ENCODE measurements at regions not wholly inside any gene's neighbourhood (a gene's known extent, or its start where the extent isn't known, plus 50 kb on each side); places are given as distances from the start of the nearest gene placed in this dataset.

DNA sequence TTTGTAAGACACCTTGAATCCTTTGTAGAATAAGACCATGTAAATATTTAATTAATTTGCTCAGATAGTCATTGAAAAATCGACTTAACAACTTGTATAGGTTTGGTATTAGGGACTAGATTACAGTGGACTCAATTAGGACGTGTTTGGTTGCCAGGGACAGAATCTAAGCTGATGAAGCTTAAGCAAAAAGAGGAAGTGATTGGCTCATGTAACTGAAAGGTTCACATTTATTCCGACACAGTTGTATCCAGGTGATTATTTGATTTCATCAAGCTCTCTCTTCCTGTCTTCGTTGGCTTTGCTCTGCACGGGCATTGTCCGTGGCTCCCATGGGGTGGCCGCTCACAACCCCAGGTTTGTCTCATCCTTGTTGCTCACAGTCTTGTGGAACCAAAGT lies 146.4 kb downstream of the C11orf91 start:
- CTCF ChIA-PET (ENCODE audit: partially characterized antibody): no interaction called here
- no peaks in the 10 kb centered on the region for H3K4me1 Mint-ChIP-seq
- no peak overlapping the region for H3K4me3 Mint-ChIP-seq
- Histone ChIP-seq H3K36me3 (ENCODE audit: insufficient read depth, low read length) (no peaks in the 10 kb centered on the region), H3K27ac (ENCODE audit: low read depth, low read length) (no peak overlapping the region), H3K27me3 (ENCODE audit: insufficient read depth, low read length) (peaks cover 3% of the 10 kb centered on the region), H3K4me1 (ENCODE audit: insufficient read depth, low read length) (no peaks in the 10 kb centered on the region), H3K4me3 (ENCODE audit: low read length in 2 of 2) (no peak overlapping the region), H3K9me3 (ENCODE audit: control insufficient read depth in 1 of 2, low read length in 2 of 2) (no peaks in the 10 kb centered on the region)
- H3K27ac Mint-ChIP-seq: no peak overlapping the region
- no peaks in the 10 kb centered on the region for H3K36me3 Mint-ChIP-seq
- H3K27me3 Mint-ChIP-seq: peaks cover 12 to 14% of the 10 kb centered on the region in 2 donors
- intact Hi-C loops (cut with micrococcal nuclease): no loop called here
- DNase-seq: no peak
- no peaks in the 10 kb centered on the region for H3K9me3 Mint-ChIP-seq
- POLR2A ChIA-PET (ENCODE audit: partially characterized antibody): no interaction called here

- no peaks in the 10 kb centered on the region for H3K4me1 Mint-ChIP-seq
- H3K4me3 Mint-ChIP-seq: no peak overlapping the region
- ChIA-PET CTCF (ENCODE audit: partially characterized antibody) (no interaction called here), POLR2A (ENCODE audit: partially characterized antibody) (no interaction called here)
- DNase-seq: no peak
- intact Hi-C loops (cut with micrococcal nuclease): no loop called here
- no peak overlapping the region for H3K27ac Mint-ChIP-seq
- H3K9me3 Mint-ChIP-seq: no peaks in the 10 kb centered on the region
- no peaks in the 10 kb centered on the region for H3K36me3 Mint-ChIP-seq
- Histone ChIP-seq H3K27ac (ENCODE audit: low read depth, low read length) (no peak overlapping the region), H3K4me1 (ENCODE audit: insufficient read depth, low read length) (no peaks in the 10 kb centered on the region), H3K4me3 (ENCODE audit: low read length in 2 of 2) (no peak overlapping the region), H3K36me3 (ENCODE audit: insufficient read depth, low read length) (no peaks in the 10 kb centered on the region), H3K9me3 (ENCODE audit: control insufficient read depth in 1 of 2, low read length in 2 of 2) (no peaks in the 10 kb centered on the region), H3K27me3 (ENCODE audit: insufficient read depth, low read length) (peaks cover 3% of the 10 kb centered on the region)
- peaks cover 12 to 14% of the 10 kb centered on the region in 2 donors for H3K27me3 Mint-ChIP-seq
Measured at GRCh38 chr11:33553486-33553885, 147.1 kb downstream of the C11orf91 start.

GRCh38 chr11:33552756-33553155 lies 147.9 kb downstream of the C11orf91 start:
- peaks cover 3% of the 10 kb centered on the region for H3K27me3 ChIP-seq (ENCODE audit: insufficient read depth, low read length)
- Mint-ChIP-seq H3K27me3 (peaks cover 14 to 15% of the 10 kb centered on the region in 2 donors), H3K27ac (no peak overlapping the region), H3K4me3 (no peak overlapping the region), H3K4me1 (no peaks in the 10 kb centered on the region), H3K36me3 (no peaks in the 10 kb centered on the region), H3K9me3 (no peaks in the 10 kb centered on the region)
- no peak overlapping the region for H3K4me3 ChIP-seq (ENCODE audit: low read length in 2 of 2)
- no peaks in the 10 kb centered on the region for H3K36me3 ChIP-seq (ENCODE audit: insufficient read depth, low read length)
- H3K4me1 ChIP-seq (ENCODE audit: insufficient read depth, low read length): no peaks in the 10 kb centered on the region
- H3K27ac ChIP-seq (ENCODE audit: low read depth, low read length): no peak overlapping the region
- CTCF ChIA-PET (ENCODE audit: partially characterized antibody): interaction anchor here (1.0 kb wide), 1 partner anchor 190 kb away, joined by 3 read pairs; no protein-coding TSS in a partner anchor
- intact Hi-C loops (cut with micrococcal nuclease): no loop called here
- POLR2A ChIA-PET (ENCODE audit: partially characterized antibody): no interaction called here
- no peak for DNase-seq
- H3K9me3 ChIP-seq (ENCODE audit: control insufficient read depth in 1 of 2, low read length in 2 of 2): no peaks in the 10 kb centered on the region

DNA sequence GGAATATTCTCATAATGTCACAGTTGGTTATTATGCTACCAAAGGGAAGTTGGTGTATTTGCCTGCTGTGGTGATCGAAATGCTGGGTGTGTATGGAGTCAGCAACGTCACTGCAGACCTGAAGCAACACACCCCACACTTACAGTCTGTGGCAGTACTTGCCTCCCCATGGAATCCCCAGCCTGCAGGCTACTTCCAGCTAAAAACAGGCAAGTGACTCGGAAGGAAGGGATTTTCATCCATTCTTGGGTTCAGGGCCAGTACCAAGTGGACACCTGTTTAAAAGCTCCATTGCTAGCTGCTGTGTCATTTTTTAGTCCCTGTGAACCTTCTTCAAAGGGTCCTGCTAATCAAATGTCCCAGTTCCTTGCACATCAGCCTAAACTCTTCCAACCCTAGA lies 149.6 kb downstream of the C11orf91 start:
- Mint-ChIP-seq H3K27me3 (peaks cover 18 to 21% of the 10 kb centered on the region in 2 donors), H3K4me3 (no peak overlapping the region), H3K36me3 (no peaks in the 10 kb centered on the region), H3K27ac (no peak overlapping the region), H3K4me1 (no peaks in the 10 kb centered on the region), H3K9me3 (no peaks in the 10 kb centered on the region)
- no peak for DNase-seq
- no peak overlapping the region for H3K27ac ChIP-seq (ENCODE audit: low read depth, low read length)
- no peaks in the 10 kb centered on the region for H3K9me3 ChIP-seq (ENCODE audit: control insufficient read depth in 1 of 2, low read length in 2 of 2)
- ChIA-PET POLR2A (ENCODE audit: partially characterized antibody) (no interaction called here), CTCF (ENCODE audit: partially characterized antibody) (no interaction called here)
- H3K4me3 ChIP-seq (ENCODE audit: low read length in 2 of 2): no peak overlapping the region
- intact Hi-C loops (cut with micrococcal nuclease): no loop called here
- H3K4me1 ChIP-seq (ENCODE audit: insufficient read depth, low read length): no peaks in the 10 kb centered on the region
- H3K27me3 ChIP-seq (ENCODE audit: insufficient read depth, low read length): peaks cover 8% of the 10 kb centered on the region
- H3K36me3 ChIP-seq (ENCODE audit: insufficient read depth, low read length): no peaks in the 10 kb centered on the region

- ChIA-PET POLR2A (ENCODE audit: partially characterized antibody) (no interaction called here), CTCF (ENCODE audit: partially characterized antibody) (interaction anchor here (0.8 kb wide), 1 partner anchor 14 kb away, joined by 3 read pairs; no protein-coding TSS in a partner anchor)
- no peak overlapping the region for H3K27ac Mint-ChIP-seq
- peaks cover 8% of the 10 kb centered on the region for H3K27me3 ChIP-seq (ENCODE audit: insufficient read depth, low read length)
- no peaks in the 10 kb centered on the region for H3K9me3 ChIP-seq (ENCODE audit: control insufficient read depth in 1 of 2, low read length in 2 of 2)
- DNase-seq: no peak
- no peak overlapping the region for H3K4me3 ChIP-seq (ENCODE audit: low read length in 2 of 2)
- H3K4me1 Mint-ChIP-seq: no peaks in the 10 kb centered on the region
- intact Hi-C loops (cut with micrococcal nuclease): no loop called here
- no peaks in the 10 kb centered on the region for H3K36me3 Mint-ChIP-seq
- no peaks in the 10 kb centered on the region for H3K36me3 ChIP-seq (ENCODE audit: insufficient read depth, low read length)
- peaks cover 22 to 24% of the 10 kb centered on the region in 2 donors for H3K27me3 Mint-ChIP-seq
- H3K4me3 Mint-ChIP-seq: no peak overlapping the region
- H3K4me1 ChIP-seq (ENCODE audit: insufficient read depth, low read length): no peaks in the 10 kb centered on the region
- no peaks in the 10 kb centered on the region for H3K9me3 Mint-ChIP-seq
- H3K27ac ChIP-seq (ENCODE audit: low read depth, low read length): no peak overlapping the region
Measured at GRCh38 chr11:33549483-33549882, 151.1 kb downstream of the C11orf91 start.

GRCh38 chr11:33545931-33546330 lies 154.7 kb downstream of the C11orf91 start:
- Mint-ChIP-seq H3K4me3 (no peak overlapping the region), H3K4me1 (no peaks in the 10 kb centered on the region), H3K27ac (no peak overlapping the region), H3K27me3 (peaks cover 29 to 33% of the 10 kb centered on the region in 2 donors), H3K9me3 (peaks cover 0 to 1% (median 0%) of the 10 kb centered on the region in 8 donors), H3K36me3 (no peaks in the 10 kb centered on the region)
- Histone ChIP-seq H3K36me3 (ENCODE audit: insufficient read depth, low read length) (no peaks in the 10 kb centered on the region), H3K27ac (ENCODE audit: low read depth, low read length) (no peak overlapping the region), H3K4me1 (ENCODE audit: insufficient read depth, low read length) (no peaks in the 10 kb centered on the region), H3K4me3 (ENCODE audit: low read length in 2 of 2) (no peak overlapping the region), H3K9me3 (ENCODE audit: control insufficient read depth in 1 of 2, low read length in 2 of 2) (no peaks in the 10 kb centered on the region), H3K27me3 (ENCODE audit: insufficient read depth, low read length) (peaks cover 4% of the 10 kb centered on the region)
- CTCF ChIA-PET (ENCODE audit: partially characterized antibody): interaction anchor here (5.4 kb wide), 1 partner anchor 196 kb away, joined by 40 read pairs; no protein-coding TSS in a partner anchor
- DNase-seq: no peak
- POLR2A ChIA-PET (ENCODE audit: partially characterized antibody): no interaction called here
- intact Hi-C loops (cut with micrococcal nuclease): no loop called here

GRCh38 chr11:33544593-33545373 lies 155.8 kb downstream of the C11orf91 start:
- H3K27ac Mint-ChIP-seq: no peak overlapping the region
- H3K36me3 Mint-ChIP-seq: no peaks in the 10 kb centered on the region
- no peak for DNase-seq
- H3K4me3 ChIP-seq (ENCODE audit: low read length in 2 of 2): no peak overlapping the region
- H3K36me3 ChIP-seq (ENCODE audit: insufficient read depth, low read length): no peaks in the 10 kb centered on the region
- no peaks in the 10 kb centered on the region for H3K4me1 Mint-ChIP-seq
- CTCF ChIA-PET (ENCODE audit: partially characterized antibody): interaction anchor here (5.4 kb wide), 1 partner anchor 197 kb away, joined by 40 read pairs; no protein-coding TSS in a partner anchor
- POLR2A ChIA-PET (ENCODE audit: partially characterized antibody): no interaction called here
- no peaks in the 10 kb centered on the region for H3K9me3 ChIP-seq (ENCODE audit: control insufficient read depth in 1 of 2, low read length in 2 of 2)
- intact Hi-C loops (cut with micrococcal nuclease): no loop called here
- no peak overlapping the region for H3K27ac ChIP-seq (ENCODE audit: low read depth, low read length)
- peaks cover 28 to 33% of the 10 kb centered on the region in 2 donors for H3K27me3 Mint-ChIP-seq
- peaks cover 4% of the 10 kb centered on the region for H3K27me3 ChIP-seq (ENCODE audit: insufficient read depth, low read length)
- no peaks in the 10 kb centered on the region for H3K4me1 ChIP-seq (ENCODE audit: insufficient read depth, low read length)
- H3K9me3 Mint-ChIP-seq: peaks cover 0 to 1% (median 0%) of the 10 kb centered on the region in 8 donors
- H3K4me3 Mint-ChIP-seq: no peak overlapping the region
